ENCODE measurements at regions not wholly inside any gene's neighbourhood (a gene's known extent, or its start where the extent isn't known, plus 50 kb on each side); places are given as distances from the start of the nearest gene placed in this dataset.
"Not testable (repeated sequence)": the region's sequence is repeated elsewhere in the genome, so short reads cannot be mapped to it uniquely, and the experiment has no call there.

DNA sequence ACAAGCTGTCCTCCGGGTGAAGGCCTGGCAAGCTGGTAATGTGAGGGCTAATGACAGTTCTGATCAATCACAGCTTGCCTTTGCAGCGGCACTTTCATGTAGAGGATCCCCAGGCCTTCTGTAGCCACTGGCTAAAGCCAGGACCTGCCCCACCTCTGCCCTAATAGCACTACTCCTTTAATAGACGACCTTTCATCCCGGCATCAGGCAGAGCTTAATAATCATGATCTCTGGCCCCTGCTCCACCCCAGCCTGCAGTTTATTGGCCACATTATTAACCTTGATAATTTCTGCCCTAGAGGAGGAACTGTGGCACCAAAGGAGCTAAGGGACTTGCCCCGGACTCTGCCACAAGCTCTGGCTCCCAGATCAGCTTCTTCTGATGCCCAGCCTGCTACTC lies 142.3 kb upstream of the TBX3 start:
- no peak for DNase-seq (ENCODE audit: low read depth, low spot score)

DNA sequence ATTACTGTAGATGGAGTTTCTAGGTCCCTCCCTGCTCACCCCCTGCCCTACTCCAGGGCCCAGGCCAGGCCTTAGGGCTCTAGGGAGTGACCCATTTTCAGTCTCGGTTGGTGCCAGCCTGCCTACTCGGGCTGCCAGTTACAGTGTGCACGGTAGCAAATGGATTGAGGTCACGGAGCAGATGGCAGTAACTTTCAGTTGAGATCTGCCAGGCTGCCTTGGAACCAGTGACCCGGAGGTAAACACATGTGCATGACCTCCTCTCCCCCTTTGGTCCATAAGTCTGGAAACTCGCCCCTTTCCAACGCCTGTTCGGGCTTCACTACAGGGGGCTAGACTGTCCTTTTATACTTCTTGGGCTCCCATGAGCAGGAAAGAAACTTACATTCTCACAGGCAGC lies 139.7 kb upstream of the TBX3 start:
- DNase-seq (ENCODE audit: low read depth, low spot score), result no peak

DNA sequence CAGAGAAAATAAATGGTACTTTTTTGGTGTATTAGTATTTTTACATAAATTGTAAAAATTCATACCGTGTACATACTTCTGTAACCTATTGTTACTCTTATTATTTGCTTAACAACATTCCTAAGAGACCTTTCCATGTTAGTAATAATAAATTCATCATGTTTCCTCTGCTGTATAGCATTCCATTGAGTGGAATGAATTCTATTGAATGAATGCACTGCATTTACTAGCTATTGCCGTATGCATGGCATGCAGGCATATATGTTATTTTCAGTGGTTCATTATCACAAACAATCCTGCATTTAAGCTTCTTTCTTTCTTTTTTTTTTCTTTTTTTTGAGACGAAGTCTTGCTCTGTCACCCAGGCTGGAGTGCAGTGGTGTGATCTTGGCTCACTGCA lies 137.6 kb upstream of the TBX3 start:
- no peak for DNase-seq (ENCODE audit: low read depth, low spot score)

DNA sequence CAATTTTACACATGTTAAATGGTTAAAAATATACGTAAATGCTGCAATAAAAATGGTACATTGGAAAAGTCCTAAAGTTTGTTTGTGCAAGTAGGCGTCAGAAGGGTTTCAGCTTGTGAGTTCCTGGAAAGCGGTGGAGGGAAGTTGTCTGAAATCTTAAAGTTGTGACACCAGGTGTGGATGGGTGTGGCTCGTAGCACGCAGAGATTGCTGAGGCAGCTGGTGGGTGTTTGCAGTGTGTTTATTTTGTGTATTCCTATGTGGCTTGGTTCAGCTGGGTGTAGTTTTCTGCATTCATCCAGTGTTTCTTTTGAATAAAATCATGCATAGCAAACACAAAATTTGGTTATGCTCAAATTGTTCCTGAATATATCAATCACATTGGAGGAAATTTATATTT lies 136.8 kb upstream of the TBX3 start:
- no peak for DNase-seq (ENCODE audit: low read depth, low spot score)

DNA sequence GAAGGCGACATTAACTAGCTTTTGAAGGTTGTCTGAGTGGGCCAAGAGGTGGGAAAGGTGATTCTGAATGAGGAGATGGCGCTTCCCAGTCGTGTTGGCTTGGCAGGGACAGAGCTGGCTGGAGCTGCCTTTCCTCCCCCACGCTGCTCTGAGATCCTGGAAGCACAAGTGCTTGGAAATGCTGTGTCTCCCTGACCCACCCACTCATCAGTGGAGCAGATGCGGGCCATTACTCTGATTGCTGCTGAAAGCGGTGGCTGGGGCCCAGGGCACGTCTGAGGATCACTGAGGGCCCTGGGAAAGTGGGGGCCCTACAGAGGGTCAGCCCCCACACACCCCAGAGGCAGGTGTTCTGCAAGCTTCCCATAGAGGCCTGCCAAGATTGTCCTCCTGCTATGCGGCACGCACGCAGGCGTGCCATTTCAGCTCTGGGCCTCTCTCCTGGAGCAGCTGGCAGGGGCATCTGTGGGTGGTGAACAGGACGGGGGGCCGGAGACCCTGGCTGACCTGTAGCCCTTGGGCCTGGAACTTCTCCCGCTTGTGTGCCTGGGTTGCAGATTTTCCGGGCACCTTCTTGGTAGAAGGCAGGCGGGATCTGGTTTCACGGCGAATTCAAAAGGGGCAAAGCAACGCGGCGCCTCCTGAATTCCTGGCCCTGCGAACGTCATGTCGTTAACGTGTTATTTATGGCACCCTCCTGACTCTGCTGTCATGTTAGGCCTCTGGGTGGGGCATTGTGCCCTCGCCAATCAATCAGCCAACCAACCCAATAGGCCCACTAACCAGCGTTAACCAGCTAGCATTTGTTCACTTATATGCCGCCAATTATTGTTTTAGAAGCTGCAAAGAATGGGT lies 133.8 kb upstream of the TBX3 start:
- DNase-seq (ENCODE audit: low read depth, low spot score), result no peak

DNA sequence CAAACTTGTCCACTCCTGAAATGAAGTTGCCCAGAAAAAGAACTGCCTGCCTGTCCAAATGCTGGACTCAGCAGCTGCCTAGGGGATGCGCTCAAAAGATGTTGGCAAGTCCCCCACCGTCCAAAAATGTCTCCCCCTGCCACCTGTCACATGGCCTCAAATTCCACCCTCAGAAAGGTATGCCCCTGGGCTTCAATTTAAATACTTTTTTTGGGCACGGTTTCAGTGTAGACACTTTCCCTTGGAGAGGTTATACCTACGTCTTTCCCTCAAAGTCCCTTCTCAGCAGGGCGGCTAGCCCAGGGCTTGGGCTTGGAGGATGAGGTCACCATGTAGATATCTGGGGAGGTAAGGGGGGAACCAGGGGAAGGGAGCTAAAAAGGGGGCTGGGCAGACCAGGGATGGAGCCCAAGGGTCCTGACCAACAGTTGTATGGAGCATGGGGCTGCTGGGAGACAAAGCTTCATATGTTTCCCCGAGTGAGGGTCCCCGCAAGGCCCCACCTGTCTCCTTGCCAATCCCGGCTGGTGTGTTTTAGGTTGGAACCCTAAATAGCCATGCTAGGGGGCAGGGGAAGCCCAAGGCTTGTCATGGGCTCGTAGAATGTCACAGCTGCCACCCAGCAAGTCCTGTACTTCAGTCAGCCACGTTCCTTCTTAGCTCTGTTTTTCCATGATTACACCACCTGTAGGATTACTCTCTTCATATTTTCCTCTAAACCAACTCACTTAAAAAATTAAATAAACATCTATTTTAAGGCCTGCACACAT lies 131.2 kb upstream of the TBX3 start:
- DNase-seq (ENCODE audit: low read depth, low spot score), result no peak

DNA sequence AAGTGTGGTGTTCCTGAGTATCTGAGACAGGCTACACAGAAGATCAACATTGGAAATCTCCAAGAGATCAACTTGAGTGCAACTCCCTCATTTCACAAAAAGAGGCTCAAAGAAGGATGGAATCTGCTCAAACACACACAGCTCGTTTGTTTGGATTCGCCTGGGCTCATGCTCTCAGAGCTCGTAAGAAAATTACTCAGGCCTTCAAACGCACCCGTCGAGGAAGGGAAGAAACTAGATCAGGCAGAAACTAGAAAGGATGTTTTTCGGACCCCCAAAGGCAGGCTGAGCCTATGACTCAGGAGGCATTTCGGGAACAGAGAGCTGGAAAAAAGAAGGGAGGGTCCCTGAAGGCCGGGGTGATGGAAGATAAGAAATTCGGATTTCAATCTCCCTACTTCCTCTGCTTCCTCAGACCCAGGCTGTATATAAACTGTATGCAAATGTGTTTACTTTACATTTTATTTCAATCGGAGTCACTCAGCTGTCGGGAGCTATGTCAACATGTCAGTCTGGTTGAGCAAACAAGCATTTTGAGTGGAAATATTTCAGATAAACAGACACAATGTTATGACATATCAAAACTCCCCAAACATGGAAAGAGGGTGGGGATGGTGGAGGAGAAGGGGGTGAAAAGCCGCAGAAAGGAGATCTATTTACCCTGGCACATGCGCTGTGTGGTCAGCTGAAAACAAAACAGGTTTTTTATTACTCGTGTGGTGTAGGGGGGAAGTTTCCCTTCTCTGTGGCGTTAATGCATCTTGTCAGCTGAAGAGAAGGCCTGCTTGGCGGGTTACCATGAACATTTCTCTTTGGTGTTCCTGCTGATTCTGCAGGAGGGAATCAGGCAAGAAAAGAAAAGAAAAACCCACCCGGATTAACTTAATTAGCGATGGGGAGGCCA lies 129.1 kb upstream of the TBX3 start:
- peak; percentile 60 for DNase-seq (ENCODE audit: low read depth, low spot score)

DNA sequence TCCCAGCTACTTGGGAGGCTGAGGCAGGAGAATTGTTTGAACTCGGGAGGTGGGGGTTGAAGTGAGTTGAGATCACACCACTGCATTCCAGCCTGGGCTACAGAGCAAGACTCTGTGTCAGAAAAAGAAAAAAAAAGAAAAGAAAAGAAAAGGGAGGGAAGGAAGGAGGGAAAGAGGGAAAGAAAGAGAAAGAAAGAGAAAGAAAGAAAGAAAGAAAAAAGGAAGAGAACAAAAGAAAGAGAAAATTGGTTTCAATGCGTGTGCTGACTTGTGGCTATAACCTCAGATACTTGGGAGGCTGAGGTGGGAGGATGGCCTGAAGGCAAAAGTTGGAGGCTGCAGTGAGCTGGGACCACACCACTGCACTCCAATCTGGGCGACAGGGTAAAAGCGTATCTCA lies 128.4 kb upstream of the TBX3 start:
- no peak for DNase-seq (ENCODE audit: low read depth, low spot score)

DNA sequence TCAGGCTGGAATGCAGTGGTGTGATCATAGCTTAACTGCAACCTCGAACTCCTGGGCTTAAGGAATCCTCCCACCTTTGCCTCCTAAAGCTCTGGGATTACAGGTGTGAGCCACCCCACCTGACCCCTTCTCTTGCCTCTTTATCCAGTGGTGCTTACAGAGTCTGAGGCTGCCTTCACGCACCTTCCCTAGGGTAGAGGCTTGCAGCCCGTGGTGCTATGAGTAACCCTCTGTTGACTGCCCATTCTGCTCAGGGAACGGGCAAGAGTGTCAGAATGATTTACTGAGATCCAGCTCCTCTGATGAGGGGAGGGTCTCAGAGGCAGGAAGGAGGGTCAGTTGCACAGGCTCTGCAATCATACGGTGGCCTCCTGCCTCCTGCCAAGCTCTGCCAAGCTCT lies 125.1 kb upstream of the TBX3 start:
- DNase-seq (ENCODE audit: low read depth, low spot score), result no peak

DNA sequence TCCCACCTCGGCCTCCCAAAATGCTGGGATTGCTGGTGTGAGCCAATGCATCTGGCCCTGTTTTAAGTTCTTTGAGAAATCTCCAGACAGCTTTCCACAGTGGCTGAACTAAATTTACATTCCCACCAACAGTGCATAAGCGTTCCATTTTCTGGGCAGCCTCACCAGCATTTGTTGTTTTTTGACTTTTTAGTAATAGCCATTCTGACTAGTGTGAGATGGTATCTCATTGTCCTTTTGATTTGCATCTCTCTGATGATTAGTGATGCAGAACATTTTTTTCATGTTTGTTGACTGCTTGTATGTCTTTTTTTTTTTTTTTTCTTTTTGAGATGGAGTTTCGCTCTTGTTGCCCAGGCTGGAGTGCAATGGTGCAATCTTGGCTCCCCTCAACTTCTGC lies 117.4 kb upstream of the TBX3 start:
- not testable (repeated sequence) for DNase-seq (ENCODE audit: low read depth, low spot score)

DNA sequence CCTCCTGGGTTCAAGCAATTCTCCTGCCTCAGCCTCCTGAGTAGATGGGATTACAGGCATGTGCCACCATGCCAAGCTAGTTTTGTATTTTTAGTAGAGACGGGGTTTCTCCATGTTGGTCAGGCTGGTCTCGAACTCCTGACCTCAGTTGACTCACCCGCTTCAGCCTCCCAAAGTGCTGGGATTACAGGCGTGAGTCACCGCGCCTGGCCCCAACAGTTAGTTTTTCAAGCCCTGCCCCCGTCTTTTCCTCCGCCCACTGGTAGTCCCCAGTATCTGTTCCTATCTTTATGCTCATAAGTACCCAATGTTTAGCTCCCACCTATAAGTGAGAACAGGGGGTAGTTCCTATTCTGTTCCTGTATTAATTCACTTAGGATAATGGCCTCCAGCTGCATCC lies 116.6 kb upstream of the TBX3 start:
- not testable (repeated sequence) for DNase-seq (ENCODE audit: low read depth, low spot score)

DNA sequence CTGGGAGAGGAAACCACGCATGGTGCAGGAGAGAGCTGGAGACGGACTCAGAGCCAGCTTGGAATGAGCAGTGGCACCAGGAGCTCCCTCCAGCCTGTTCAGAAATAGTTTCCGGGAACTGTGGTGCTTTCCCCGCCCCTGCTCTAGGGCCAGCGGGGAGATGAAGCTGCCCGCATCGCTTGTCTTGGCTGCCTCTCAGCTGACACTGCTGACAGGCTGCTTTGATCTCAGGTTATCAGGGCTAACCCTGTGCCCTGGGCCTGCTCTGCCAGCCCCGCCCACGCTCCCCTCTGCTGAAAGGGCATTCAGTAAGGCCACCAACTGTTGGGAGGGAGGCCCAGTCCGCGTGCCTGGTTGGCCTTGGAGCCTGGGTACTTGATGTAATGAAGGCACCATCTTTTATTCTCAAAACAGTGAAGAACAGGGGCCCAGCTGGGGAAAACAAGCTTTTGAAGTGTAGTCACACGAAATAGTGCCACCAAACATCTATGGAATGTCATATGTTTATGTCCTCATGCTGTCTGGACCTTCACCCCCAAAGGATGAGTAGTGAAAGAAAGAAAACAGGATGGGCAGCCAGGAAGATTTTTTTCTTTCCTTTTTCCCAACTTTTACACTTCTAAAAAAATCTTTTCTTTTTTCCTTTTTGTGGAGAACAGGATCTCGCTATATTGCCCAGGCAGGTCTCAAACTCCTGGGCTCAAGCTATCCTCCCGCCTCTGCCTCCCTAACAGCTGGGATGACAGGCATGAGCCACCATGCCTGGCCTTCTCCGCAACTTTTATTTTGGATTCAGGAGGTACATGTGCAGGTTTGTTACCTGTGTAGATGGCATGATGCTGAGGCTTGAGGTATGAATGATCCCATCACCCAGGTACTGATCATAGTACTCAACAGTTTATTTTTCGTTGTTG lies 115.9 kb upstream of the TBX3 start:
- DNase-seq (ENCODE audit: low read depth, low spot score), result no peak

DNA sequence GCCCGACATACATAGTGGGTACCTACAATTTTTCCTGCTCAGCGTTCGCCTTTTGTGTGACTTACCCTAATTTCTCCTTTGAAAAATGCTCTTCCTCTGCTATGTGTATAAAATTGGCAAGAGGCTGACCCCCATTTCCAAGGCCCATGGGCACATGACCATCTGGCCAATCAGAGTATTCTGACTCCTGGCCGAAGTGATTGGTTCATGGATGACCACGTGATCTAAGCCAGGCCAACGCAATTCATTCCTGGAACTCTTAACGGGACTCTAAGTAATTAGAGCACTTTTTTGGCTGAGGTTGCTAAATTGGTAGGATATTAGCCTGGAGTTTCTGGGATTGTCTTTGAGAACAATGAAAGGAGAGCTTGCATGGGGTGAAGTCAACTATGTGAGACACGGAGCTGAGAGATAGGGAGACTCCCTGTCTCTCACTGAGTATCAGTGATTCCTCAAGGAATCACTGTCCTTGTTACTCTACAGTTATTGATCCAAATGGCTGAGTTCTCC lies 110.1 kb upstream of the TBX3 start:
- no peak for DNase-seq (ENCODE audit: low read depth, low spot score)

DNA sequence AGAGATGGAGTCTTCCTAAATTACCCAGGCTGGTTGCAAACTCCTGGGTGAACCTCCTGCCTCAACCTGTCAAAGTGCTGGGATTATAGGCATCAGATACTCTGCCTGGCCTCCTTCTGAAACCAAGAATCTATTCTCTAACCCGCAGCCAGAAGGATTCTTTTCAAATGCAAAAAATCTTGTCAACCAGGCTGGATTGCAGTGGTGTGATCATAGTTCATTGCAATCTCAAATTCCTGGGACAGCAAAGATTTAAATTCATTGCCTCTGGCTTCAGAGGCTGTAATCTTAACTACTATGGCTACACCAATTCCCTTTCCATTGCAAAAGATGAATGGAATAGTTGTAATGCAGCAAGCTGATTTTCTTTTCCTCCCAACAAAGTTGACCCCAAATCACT lies 106.3 kb upstream of the TBX3 start:
- no peak for DNase-seq (ENCODE audit: low read depth, low spot score)

DNA sequence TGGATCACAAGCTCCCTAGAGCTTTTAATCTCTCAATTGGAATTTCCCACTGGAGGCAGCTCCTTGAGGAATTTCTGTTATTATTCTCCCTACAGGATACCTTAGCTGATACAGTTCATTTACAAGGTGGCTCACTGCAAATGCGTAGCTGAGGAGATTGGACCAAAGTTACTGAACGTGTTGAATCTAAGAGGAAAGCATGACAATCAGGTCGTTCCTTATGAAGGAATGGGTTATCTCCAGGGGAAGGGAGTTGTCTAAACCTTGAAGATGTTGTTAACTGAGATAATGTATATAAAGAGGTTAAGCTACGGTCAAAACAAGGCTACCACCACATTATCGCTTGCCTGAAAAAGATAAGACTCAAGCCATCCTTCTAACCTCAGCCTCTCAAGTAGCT lies 105.8 kb upstream of the TBX3 start:
- no peak for DNase-seq (ENCODE audit: low read depth, low spot score)

DNA sequence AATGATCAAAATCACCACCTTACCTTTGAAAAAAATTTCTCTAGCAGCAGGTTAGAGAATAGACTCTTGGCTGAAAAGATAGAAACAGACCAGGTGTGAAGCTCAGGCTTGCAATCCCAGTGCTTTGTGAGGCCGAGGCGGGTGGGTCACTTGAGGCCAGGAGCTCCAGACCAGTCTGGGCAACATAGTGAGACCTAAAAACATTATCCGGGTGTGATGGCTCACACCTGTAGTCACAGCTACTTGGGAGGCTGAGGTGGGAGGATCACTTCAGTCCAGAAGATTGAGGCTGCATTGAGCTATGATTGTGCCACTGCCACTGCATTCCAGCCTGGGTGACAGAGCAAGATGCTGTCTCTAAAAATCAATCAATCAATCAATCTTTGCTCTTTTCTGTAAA lies 105.3 kb upstream of the TBX3 start:
- no peak for DNase-seq (ENCODE audit: low read depth, low spot score)

DNA sequence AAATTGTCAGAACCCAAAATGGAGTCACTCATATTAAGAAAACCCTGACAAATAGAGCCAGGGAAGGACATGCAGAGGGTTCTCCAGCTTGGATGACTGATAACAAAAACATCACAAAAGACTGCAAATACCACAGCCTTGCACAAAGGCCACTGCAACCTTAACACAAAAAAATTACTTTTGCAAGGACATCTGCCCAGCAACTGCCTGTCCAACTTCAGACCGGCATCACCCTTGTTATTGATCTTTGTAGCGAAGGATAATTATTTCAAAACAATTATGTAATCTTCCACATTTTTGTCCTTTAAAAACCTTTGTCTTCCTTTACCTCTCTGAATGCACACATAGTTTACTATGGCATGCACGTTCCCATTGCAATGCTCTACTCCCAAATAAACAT lies 100.6 kb upstream of the TBX3 start:
- no peak for DNase-seq (ENCODE audit: low read depth, low spot score)

DNA sequence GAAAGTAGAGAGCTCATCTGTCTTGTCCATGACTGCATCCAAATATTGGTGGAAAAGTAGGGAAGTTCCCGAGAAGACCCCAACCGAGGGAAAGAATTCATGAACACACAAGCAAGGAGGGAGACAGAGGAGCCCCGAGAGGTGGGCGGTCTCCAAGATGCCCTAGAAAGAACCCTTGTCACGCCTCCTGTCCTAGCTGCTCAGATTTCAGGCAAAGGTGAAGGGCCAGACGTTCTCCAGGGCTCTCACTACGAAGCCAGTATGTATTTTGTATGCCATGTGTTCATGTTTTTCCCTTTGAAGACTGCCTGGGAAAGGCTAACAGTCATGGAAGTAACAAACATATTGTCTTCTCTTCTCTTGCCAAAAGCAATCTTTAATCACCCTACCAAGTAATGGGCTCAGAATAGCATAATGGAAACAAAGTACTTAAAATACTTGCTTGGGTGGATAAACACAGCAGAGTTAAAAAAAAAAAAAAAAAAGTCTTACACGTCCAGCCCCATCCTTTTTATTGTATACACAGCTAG lies 99.2 kb upstream of the TBX3 start:
- DNase-seq (ENCODE audit: low read depth, low spot score), result no peak

DNA sequence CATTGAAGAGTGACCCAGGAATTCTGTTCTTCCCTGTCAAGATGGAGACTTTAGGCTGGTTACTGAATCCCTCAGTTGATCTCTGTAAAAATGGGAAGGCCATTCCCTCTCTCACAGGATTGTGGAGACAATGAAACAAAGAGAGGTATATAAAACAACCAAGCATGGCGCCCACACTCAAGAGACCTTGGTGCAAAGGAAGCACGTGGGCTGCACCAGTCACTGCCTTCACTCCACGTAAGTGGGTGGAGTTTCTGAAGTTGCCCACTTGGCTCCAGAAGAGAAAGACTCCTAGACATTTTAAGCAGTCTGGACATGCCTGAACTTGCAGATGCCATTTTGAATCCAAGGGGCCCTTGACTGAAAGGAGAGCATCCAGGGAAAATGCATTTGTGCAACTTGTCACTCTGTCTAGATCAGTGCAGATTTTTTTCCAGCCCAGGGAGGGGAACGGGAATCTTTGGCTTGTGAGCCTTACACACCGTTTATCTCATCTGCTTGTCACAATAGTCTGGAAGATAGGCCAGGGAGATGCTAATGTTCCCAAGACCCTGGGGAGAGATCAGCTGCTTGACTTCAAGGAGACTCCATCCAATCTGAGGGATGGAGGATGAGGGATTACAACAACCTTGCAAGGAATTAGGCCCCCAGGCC lies 96.9 kb upstream of the TBX3 start:
- DNase-seq (ENCODE audit: low read depth, low spot score), result no peak

DNA sequence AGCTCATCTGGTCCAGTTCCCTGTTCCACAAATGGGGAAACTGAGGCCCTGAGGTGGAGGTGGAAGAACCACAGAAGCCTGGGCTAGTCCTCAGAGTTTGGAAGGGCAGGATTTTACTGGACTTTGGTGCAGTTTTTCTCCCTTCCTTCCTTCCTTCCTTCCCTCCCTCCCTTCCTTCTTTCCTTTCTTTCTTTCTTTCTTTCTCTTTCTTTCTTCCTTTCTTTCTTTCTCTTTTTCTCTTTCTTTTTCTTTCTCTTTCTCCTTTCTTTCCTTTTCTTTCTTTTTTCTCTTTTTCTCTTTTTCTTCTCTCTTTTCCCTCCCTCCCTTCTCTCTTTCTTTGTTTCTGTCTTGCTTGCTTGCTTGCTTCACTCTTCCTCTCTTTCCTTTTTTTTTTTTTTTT lies 95.7 kb upstream of the TBX3 start:
- no peak for DNase-seq (ENCODE audit: low read depth, low spot score)
